AG10803 (cell line): ENCODE measurements at regions not wholly inside any gene's neighbourhood (a gene's known extent, or its start where the extent isn't known, plus 50 kb on each side); places are given as distances from the start of the nearest gene placed in this dataset.

ENCODE experiments used
- DNase-seq: peaks from one replicate; pipeline ENCODE4 v3.0.0; 2010; ENCODE audit warnings: low read depth
- H3K4me3 ChIP-seq: 2 replicates; pipeline ENCODE4 v1.5.1; 2011; ENCODE audit warnings: mild to moderate bottlenecking, low read length, control low read depth
- CTCF ChIP-seq: conservative IDR thresholded peaks from 2 replicates; pipeline ENCODE4 v1.5.1; 2011; ENCODE audit warnings: mild to moderate bottlenecking, low read length, control low read depth, inconsistent platforms

- TF ChIP-seq CTCF: no peak
Observed at GRCh38 chr5:152293189-152293588, 111.9 kb downstream of the NMUR2 start.

GRCh38 chr5:152290181-152290580 is 114.9 kb downstream of the NMUR2 start:
- no peak for DNase-seq
- no peak overlapping the region for H3K4me3 ChIP-seq
- no peak for TF ChIP-seq CTCF

More at GRCh38 chr5:152293189-152293588, 111.9 kb downstream of the NMUR2 start:
- no peak for DNase-seq
- no peak overlapping the region for H3K4me3 ChIP-seq

GRCh38 chr5:152288917-152289595 is 116.0 kb downstream of the NMUR2 start:
- H3K4me3 ChIP-seq: no peak overlapping the region
- TF ChIP-seq CTCF: no peak
- DNase-seq: no peak

- TF ChIP-seq CTCF: no peak
- H3K4me3 ChIP-seq: no peak overlapping the region
- DNase-seq: no peak
Observed at GRCh38 chr5:152288499-152288898, 116.6 kb downstream of the NMUR2 start.

GRCh38 chr5:152285764-152286163 is 119.3 kb downstream of the NMUR2 start:
- H3K4me3 ChIP-seq: no peak overlapping the region
- no peak for TF ChIP-seq CTCF
- DNase-seq: no peak

- no peak overlapping the region for H3K4me3 ChIP-seq
- no peak for DNase-seq
- no peak for TF ChIP-seq CTCF
Observed at GRCh38 chr5:152282331-152282730, 122.7 kb downstream of the NMUR2 start.

- no peak for DNase-seq
- no peak overlapping the region for H3K4me3 ChIP-seq
- TF ChIP-seq CTCF: no peak
Observed at GRCh38 chr5:152277936-152278335, 127.1 kb downstream of the NMUR2 start.
